CD4-positive, alpha-beta memory T cell (primary cell): ENCODE measurements at regions not wholly inside any gene's neighbourhood (a gene's known extent, or its start where the extent isn't known, plus 50 kb on each side); places are given as distances from the start of the nearest gene placed in this dataset.
A peak's percentile ranks its signal among the peaks of the same experiment; 100 is the strongest.
"Not testable (repeated sequence)": the region's sequence is repeated elsewhere in the genome, so short reads cannot be mapped to it uniquely, and the experiment has no call there.

Experiments used
- CTCF ChIA-PET: fragments of 350-600 bp; sonication (Branson Sonifier 250); formaldehyde crosslinking; loops from one replicate; lab custom pipeline; 2021; ENCODE audit warnings: inconsistent platforms; ENCODE audit not compliant: partially characterized antibody; lab: Charles Lee
- POLR2A ChIA-PET: fragments of 350-600 bp; sonication (Branson Sonifier 250); formaldehyde crosslinking; loops from one replicate; lab custom pipeline; 2021; ENCODE audit not compliant: partially characterized antibody; lab: Charles Lee
- DNase-seq, 5 donors: peaks; one replicate each; pipeline versions ENCODE4 v3.0.0 to v3.0.0-alpha.2; 2020 to 2022; ENCODE audit warnings: mixed read lengths in 1 of 5
- H3K27ac ChIP-seq: one replicate; pipeline ENCODE4 v1.7.0; 2013; ENCODE audit warnings: low read depth, low read length
- H3K27me3 ChIP-seq: 2 replicates; pipeline ENCODE4 v1.7.0; 2013; ENCODE audit warnings: mild to moderate bottlenecking, low read length, moderate library complexity; ENCODE audit not compliant: insufficient read depth
- H3K36me3 ChIP-seq: 2 replicates; pipeline ENCODE4 v1.7.0; 2013; ENCODE audit warnings: mild to moderate bottlenecking, low read length, moderate library complexity; ENCODE audit not compliant: insufficient read depth
- H3K4me1 ChIP-seq: 2 replicates; pipeline ENCODE4 v1.7.0; 2013; ENCODE audit warnings: mild to moderate bottlenecking, low read length, moderate library complexity; ENCODE audit not compliant: insufficient read depth
- H3K4me3 ChIP-seq, 2 donors: one replicate each; pipeline ENCODE4 v1.7.0; 2013; ENCODE audit warnings: low read length in 2 of 2, mild to moderate bottlenecking in 1 of 2
- H3K9me3 ChIP-seq, 2 donors: one replicate each; pipeline ENCODE4 v1.7.0; 2013; ENCODE audit warnings: low read length in 2 of 2, control low read depth in 1 of 2; ENCODE audit not compliant: control insufficient read depth in 1 of 2
- H3K27ac Mint-ChIP-seq, 7 donors: one replicate each; pipeline ENCODE4 v1.8.0; 2020 to 2021; ENCODE audit warnings: mixed read lengths in 7 of 7, mild to moderate bottlenecking in 6 of 7, inconsistent platforms in 3 of 7, moderate library complexity in 3 of 7
- H3K27me3 Mint-ChIP-seq, 2 donors: one replicate each; pipeline ENCODE4 v1.8.0; 2020 to 2021; ENCODE audit warnings: mixed read lengths in 2 of 2
- H3K36me3 Mint-ChIP-seq, 2 donors: one replicate each; pipeline ENCODE4 v1.8.0; 2020 to 2021; ENCODE audit warnings: mixed read lengths in 2 of 2, inconsistent platforms in 1 of 2, mild to moderate bottlenecking in 1 of 2
- H3K4me1 Mint-ChIP-seq, 4 donors: one replicate each; pipeline ENCODE4 v1.8.0; 2020 to 2021; ENCODE audit warnings: mixed read lengths in 4 of 4, mild to moderate bottlenecking in 1 of 4
- H3K4me3 Mint-ChIP-seq, 8 donors: one replicate each; pipeline ENCODE4 v1.8.0; 2020 to 2021; ENCODE audit warnings: mixed read lengths in 8 of 8, mild to moderate bottlenecking in 7 of 8, moderate library complexity in 6 of 8, inconsistent platforms in 3 of 8
- H3K9me3 Mint-ChIP-seq, 8 donors: one replicate each; pipeline ENCODE4 v1.8.0; 2020 to 2021; ENCODE audit warnings: mixed read lengths in 8 of 8, mild to moderate bottlenecking in 5 of 8, inconsistent platforms in 3 of 8, moderate library complexity in 1 of 8
- intact Hi-C: fragments of 100-400 bp; cut with micrococcal nuclease; formaldehyde crosslinking; loops from one replicate; pipeline ENCODE4 v1.15.1; 2023

DNA sequence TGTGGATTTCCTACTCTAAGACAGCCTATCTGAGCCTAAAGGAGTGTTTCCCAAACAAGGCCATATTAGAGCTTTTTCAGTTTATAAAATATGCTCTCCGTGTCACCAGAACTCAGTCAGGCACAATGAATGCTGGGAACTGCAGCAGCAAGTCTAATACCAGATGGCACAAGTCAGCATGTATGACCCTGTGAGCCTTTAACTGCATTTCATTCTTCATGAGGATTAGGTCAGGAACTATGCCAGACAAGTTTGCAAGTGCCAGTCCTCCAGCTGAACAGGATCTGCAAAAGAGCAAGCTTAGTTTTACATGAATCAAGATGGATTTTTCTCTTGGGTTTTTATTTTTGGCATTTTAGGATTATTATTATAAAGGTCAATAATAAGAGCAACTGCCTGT lies 66.7 kb upstream of the SAMD5 start:
- H3K27me3 Mint-ChIP-seq: peaks cover 5 to 11% of the 10 kb centered on the region in 2 donors
- H3K9me3 Mint-ChIP-seq: peaks cover 0 to 2% (median 0%) of the 10 kb centered on the region in 8 donors
- H3K4me1 Mint-ChIP-seq: no peaks in the 10 kb centered on the region
- Histone ChIP-seq H3K27me3 (no peaks in the 10 kb centered on the region), H3K4me1 (no peaks in the 10 kb centered on the region), H3K9me3 (no peaks in the 10 kb centered on the region), H3K36me3 (no peaks in the 10 kb centered on the region), H3K27ac (no peak overlapping the region), H3K4me3 (no peak overlapping the region)
- no peak overlapping the region for H3K27ac Mint-ChIP-seq
- ChIA-PET CTCF (no interaction called here), POLR2A (no interaction called here)
- no peak for DNase-seq
- H3K36me3 Mint-ChIP-seq: no peaks in the 10 kb centered on the region
- intact Hi-C loops: no loop called here
- H3K4me3 Mint-ChIP-seq: no peak overlapping the region

DNA sequence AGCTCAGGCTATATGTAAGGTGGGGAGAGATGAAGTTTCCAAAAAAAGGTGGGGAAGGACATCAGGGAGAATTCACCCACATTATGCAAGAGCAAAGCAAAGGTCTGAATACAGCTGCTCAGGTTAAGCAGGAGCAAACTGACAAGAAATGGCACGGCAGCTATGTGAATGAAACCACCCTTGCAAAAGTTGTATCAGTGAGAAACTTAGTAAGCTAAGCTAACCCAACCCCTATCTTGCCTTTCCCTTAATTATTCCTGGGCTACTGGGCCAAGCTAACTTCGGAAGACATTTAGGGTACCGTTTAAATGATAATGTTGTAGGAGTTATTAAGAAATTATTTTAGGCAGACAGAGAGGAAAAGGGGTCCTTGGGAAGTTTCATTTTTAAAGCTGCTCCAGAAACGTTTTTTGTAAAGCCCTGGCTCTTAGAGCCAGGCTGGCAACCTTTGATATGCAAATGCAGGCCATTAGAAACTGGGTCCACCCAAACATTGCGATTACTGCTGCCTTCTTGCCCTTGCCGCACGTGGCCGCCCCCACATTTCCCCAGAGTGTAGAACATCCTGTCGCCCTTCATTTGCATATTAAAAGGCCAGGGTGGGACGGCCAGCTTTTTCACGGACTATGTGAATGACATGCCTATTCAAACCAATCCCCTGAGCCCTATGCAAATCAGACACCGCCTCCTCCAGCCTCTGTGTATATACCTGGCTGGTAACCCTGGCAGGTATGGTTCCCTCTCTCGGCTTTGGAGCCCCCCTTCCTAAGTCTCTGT lies 60.5 kb upstream of the SAMD5 start:
- peaks cover 0 to 1% (median 0%) of the 10 kb centered on the region in 8 donors for H3K9me3 Mint-ChIP-seq
- H3K36me3 ChIP-seq: no peaks in the 10 kb centered on the region

DNA sequence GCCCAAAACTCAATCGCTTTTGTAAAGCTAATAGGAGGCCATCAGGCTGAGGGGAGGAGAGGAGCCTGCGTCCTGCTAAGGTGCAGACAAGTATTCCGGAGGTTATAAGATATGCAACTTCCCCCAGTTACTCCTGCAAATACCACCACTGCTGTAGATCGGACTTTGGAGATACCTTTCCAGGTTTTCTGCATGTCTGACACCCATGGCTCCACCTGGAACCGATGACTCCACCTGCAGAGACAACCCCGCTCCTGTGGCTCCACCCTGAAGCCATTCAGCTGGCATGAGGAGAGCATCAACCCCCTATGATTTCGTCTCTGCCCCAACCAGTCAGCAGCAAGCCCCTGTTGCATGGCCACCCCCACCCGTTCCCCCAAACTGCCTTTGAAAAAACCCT lies 59.7 kb upstream of the SAMD5 start:
- Mint-ChIP-seq H3K27ac (no peak overlapping the region), H3K4me3 (no peak overlapping the region), H3K27me3 (peaks cover 3 to 6% of the 10 kb centered on the region in 2 donors), H3K9me3 (no peaks in the 10 kb centered on the region), H3K36me3 (no peaks in the 10 kb centered on the region), H3K4me1 (peaks cover 0 to 1% (median 0%) of the 10 kb centered on the region in 4 donors)
- no peak for DNase-seq
- intact Hi-C loops: no loop called here
- H3K4me1 ChIP-seq: no peaks in the 10 kb centered on the region
- H3K36me3 ChIP-seq: no peaks in the 10 kb centered on the region
- ChIA-PET POLR2A (no interaction called here), CTCF (no interaction called here)
- no peak overlapping the region for H3K4me3 ChIP-seq
- H3K9me3 ChIP-seq: no peaks in the 10 kb centered on the region
- H3K27ac ChIP-seq: no peak overlapping the region
- no peaks in the 10 kb centered on the region for H3K27me3 ChIP-seq

More for the DNA sequence above, 60.5 kb upstream of the SAMD5 start:
- CTCF ChIA-PET: no interaction called here
- Histone ChIP-seq H3K27me3 (no peaks in the 10 kb centered on the region), H3K4me3 (no peak overlapping the region), H3K27ac (no peak overlapping the region), H3K4me1 (no peaks in the 10 kb centered on the region), H3K9me3 (no peaks in the 10 kb centered on the region)
- intact Hi-C loops: no loop called here
- Mint-ChIP-seq H3K27ac (no peak overlapping the region), H3K4me3 (peak overlapping the region in 2 of 8 donors; percentile 12 to 16), H3K4me1 (peaks cover 0 to 1% (median 0%) of the 10 kb centered on the region in 4 donors), H3K36me3 (no peaks in the 10 kb centered on the region), H3K27me3 (peaks cover 4 to 7% of the 10 kb centered on the region in 2 donors)
- no peak for DNase-seq
- POLR2A ChIA-PET: no interaction called here

DNA sequence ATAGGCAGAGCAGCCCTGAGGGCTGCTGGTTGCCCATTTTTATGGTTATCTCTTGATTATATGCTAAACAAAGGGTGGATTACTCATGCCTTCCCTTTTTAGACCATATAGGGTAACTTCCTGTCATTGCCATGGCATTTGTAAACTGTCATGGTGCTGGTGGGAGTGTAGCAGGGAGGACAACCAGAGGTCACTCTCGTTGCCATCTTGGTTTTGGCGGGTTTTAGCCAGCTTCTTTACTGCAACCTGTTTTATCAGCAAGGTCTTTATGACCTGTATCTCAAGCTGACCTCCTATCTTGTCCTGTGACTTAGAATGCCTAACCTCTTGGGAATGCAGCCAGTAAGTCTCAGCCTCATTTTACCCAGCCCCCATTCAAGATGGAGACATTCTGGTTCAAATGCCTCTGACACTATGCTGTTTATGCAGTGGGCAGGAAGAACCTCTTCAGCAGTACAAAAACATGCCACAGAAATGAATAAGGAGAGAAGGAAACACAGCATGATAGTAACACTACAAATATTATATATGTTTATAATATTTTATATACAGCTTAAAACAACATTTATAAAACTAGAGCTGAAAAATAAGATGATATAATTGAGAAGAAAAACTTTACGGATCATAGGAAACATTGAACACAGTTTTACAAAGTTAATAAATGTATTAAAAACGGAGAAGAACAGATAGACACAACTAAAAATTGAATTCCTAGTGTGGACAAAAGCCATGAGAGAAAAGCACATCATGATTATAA lies 58.9 kb upstream of the SAMD5 start:
- no peaks in the 10 kb centered on the region for H3K36me3 ChIP-seq
- no peaks in the 10 kb centered on the region for H3K4me1 ChIP-seq
- H3K27me3 Mint-ChIP-seq: peaks cover 3% of the 10 kb centered on the region in 2 donors
- no peak overlapping the region for H3K27ac ChIP-seq
- H3K27me3 ChIP-seq: no peaks in the 10 kb centered on the region
- H3K36me3 Mint-ChIP-seq: no peaks in the 10 kb centered on the region
- H3K4me3 Mint-ChIP-seq: no peak overlapping the region
- no peak overlapping the region for H3K27ac Mint-ChIP-seq
- DNase-seq: no peak
- POLR2A ChIA-PET: no interaction called here
- CTCF ChIA-PET: interaction anchor here (0.6 kb wide), 1 partner anchor 17 kb away, joined by 4 read pairs; no protein-coding TSS in a partner anchor
- intact Hi-C loops: no loop called here
- peaks cover 0 to 1% (median 0%) of the 10 kb centered on the region in 4 donors for H3K4me1 Mint-ChIP-seq
- no peaks in the 10 kb centered on the region for H3K9me3 Mint-ChIP-seq
- no peaks in the 10 kb centered on the region for H3K9me3 ChIP-seq
- H3K4me3 ChIP-seq: no peak overlapping the region

DNA sequence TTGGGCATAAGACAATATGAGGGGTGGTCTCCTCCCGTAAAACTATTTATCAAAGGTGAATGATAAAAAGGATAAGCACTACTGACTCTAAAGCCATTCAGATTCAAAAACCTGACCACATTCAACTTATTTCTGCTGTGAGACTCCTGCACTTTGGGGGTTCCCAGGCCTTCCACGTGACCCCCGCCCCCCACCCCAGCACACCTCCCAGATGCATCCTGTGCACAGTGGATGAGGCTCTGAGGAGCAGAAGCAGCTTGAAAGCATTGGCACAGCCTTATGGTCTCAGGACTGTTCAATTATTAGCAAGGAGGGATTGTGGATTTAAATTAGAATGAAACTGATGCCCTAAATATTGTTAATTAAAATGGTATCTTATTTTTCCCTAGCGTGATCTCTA lies 55.1 kb upstream of the SAMD5 start:
- H3K4me1 Mint-ChIP-seq: no peaks in the 10 kb centered on the region
- Histone ChIP-seq H3K4me3 (no peak overlapping the region), H3K36me3 (no peaks in the 10 kb centered on the region), H3K9me3 (no peaks in the 10 kb centered on the region), H3K27me3 (no peaks in the 10 kb centered on the region), H3K4me1 (no peaks in the 10 kb centered on the region), H3K27ac (no peak overlapping the region)
- no peak for DNase-seq
- no peak overlapping the region for H3K27ac Mint-ChIP-seq
- peaks cover 0 to 2% (median 0%) of the 10 kb centered on the region in 8 donors for H3K9me3 Mint-ChIP-seq
- ChIA-PET CTCF (no interaction called here), POLR2A (no interaction called here)
- no peaks in the 10 kb centered on the region for H3K36me3 Mint-ChIP-seq
- no peak overlapping the region for H3K4me3 Mint-ChIP-seq
- H3K27me3 Mint-ChIP-seq: peaks cover 7 to 10% of the 10 kb centered on the region in 2 donors
- intact Hi-C loops: no loop called here

DNA sequence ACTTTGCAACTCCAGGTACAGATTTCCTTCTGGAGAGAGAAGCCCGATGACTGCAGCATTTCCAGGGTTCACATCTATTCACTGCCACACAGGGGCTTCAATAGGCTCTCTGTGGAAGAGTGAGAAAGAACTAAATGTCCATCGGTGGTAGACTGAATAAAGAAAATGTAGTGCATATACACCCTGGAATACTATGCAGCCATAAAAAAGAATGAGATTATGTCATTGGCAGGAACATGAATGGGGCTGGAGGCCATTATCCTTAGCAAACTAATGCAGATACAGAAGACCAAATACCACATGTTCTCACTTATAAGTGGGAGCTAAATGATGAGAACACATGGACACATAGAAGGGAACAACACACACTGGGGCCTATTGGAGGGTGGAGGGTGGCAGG lies 53.6 kb upstream of the SAMD5 start:
- H3K4me1 Mint-ChIP-seq, CTCF ChIA-PET, H3K4me3 Mint-ChIP-seq, DNase-seq, POLR2A ChIA-PET, H3K4me3 ChIP-seq, H3K36me3 Mint-ChIP-seq, H3K9me3 Mint-ChIP-seq, H3K4me1 ChIP-seq, H3K36me3 ChIP-seq, H3K27me3 Mint-ChIP-seq, H3K9me3 ChIP-seq, H3K27ac ChIP-seq, H3K27ac Mint-ChIP-seq, H3K27me3 ChIP-seq, intact Hi-C loops: not testable (repeated sequence)
